ENCODE measurements at regions not wholly inside any gene's neighbourhood (a gene's known extent, or its start where the extent isn't known, plus 50 kb on each side); places are given as distances from the start of the nearest gene placed in this dataset.

DNA sequence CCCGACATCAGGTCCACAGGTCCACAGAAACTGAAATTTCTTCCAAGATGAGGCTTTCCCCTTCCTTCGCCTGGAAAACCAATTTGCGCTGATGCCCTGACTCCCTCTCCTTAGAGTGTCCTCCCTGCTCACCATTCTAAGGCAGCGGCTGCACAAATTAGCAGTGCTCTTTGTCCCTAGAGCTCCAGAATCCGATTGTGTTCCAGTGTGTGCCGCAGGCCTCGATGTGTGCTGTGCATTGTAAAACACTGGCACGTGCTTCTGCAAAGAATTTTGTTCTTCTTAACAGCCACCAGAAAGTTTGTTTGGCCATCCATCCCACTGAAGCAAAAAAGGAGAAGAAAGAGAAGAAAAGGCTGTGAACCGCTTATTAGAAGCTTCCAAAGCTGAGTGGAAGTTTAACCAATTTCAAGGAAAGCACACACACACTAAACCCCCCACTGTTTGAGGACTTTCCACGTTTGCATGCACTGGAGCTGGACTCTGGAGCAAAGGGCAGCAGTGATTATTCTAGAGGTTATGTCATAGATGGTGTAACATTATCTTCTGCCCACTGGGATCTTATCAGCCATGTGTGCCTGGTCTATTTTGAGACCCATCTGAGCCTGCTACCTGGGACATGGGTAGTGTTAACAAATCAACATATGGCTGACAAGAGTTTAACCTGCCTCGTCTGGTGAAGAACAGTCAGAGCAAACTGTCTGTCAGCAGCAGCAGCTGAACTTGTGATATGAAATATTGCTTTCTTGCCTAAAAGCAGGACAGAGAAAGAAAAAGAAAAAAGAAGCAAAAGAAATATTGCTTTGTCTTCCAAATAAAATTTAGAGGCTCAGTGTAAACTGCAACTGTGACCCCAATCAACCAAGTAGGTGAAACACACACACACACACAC is 64.9 kb upstream of the RREB1 start:
- no peak for DNase-seq

DNA sequence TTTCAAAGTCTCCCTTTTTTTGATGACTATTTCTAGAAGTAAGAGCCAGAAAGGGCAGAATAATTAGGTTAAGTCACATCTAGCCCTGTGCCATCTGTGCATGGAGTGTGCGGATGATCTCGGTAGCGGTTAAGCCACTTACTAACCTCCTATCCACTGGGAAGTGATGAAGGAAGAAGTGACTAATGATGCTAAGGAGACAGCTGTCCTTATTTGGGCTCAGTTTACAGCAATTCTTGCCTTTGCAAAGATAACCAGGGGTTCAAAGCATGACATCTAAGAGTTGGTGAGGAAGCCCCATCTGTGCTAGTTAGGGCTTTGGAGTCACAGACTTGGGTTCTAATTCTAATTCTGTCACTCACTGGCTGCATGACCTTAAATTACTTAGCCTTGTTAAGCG is 62.4 kb upstream of the RREB1 start:
- DNase-seq = no peak

DNA sequence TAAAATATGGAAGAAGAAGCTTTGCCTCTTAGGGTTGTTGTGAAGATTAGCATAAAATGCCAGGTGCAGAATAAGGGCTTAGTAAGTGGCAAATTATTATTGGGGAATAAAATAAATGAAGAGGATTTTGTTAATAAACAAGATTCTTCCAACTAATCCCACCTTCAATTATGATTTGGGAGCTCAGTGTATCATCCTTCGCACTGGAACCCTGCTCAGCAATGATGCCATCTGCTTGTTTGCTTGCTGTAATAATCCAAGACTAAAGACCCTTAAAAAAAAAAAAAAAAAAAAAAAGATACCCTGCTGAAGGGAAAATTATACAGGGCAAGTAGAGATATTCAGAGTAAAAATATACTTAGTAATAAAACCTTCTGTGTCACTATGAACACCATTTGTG is 62.0 kb upstream of the RREB1 start:
- DNase-seq = no peak

DNA sequence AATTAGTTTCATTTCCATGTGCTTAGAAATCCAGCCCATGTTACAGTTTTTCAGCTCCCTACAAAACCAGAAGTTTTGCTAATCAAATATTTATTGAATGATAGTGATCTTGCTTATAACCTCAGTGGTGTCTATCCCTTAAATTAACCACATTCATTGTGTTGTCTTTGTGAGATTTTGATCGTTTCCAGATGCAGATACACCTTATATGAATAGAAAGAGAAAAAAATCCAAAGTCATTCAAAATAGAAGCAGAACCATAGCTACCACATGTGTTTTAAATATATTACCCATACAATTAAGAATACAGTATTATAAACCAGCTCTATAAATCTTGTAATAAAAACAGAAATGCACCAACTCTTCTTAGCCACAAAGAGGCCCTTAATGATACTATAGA is 60.6 kb upstream of the RREB1 start:
- no peak for DNase-seq

DNA sequence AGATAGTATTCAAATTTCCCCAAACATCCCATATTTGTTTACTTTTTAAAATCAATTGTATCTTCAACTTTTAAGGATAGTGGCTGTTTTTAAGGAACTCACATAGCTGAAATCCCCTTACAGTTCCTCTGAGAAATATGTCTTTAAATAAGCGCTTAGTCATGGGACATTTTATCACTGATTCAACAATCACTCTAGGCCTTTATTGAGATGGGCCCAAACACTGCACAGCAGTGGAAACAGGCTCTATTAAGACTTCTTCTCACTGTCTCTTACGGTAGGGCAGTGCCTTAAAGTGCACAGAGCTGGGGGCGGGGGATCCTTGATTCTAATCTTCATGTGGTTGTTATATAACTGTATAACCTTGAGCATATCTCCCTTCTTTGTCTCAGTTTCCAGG is 59.8 kb upstream of the RREB1 start:
- no peak for DNase-seq

DNA sequence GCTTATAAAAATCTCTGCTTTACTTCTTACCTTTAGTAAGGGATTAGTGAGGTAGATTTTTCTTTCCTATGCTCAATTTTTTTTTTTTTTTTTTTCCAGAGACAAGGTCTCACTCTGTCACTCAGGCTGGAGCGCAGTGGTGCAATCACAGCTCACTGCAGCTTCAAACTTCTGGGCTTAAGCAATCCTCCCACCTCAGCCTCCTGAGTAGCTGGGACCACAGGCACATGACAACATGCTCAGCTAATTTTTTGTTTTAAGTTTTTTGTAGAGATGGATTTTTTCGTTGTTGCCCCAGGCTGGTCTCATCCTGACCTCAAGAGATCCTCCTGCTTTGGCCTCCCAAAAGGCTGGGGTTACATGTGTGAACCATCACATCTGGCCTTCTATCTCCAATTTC is 58.9 kb upstream of the RREB1 start:
- no peak for DNase-seq

DNA sequence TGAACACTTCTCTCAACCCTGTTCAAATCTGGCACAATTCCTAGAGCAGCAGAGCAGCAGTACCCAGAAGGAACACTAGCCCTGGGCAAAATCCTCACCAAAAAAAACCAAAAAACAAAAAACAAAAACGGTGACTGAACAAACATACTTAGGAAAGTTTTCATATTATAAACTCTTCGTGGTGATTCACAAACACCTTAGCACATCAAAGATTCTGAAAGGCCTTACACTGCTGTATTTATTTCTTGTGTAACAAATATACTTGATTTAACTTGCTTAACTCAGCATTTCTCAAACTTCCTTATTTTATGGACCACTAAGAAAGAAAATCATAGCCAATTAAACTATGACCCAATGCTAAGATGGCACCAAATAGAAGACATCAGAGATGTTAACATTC is 57.8 kb upstream of the RREB1 start:
- no peak for DNase-seq

DNA sequence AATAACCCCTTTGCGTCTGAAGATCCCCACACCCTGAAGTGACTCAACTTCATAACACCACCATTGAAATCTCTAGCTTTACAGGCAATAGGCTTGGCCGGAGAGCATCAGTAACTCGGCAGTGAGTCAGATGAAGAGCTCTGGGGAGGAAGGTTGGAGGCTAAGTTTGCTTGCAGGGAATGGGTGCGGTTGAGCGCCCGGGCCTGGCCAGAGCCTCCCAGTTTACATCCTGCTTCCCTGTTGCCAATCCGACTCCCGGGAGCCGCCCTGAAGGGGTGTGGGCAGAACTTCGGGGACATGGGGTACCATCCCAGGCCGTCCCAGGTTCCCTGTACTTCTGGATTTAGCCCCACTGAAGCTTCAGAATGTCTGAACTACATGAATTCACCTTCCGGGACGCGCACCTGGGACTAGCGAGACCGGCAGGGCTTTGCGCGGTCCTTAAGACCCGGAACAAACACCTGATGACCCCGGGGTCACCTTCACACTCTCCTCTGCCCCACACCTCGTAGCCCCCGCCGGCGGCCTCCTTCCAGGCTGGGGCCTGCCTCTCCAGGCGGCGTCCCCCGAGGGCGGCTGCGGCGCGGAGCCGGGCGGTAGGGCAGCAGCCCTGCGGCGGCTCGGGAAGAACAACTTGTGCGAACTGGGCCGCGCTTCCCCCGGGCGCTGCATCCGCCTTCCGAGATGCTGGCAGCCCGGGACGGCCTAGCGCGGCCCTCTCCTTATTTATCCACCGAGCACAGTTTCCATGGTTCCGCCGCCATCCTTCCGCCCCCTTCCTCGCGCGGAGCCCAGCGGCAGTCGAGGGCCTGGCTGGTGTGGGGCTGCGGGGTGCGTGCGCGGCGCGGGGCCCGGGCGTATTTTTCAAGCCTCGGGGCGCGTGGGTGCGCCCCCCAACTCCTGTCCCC is 56.6 kb upstream of the RREB1 start:
- no peak for DNase-seq

DNA sequence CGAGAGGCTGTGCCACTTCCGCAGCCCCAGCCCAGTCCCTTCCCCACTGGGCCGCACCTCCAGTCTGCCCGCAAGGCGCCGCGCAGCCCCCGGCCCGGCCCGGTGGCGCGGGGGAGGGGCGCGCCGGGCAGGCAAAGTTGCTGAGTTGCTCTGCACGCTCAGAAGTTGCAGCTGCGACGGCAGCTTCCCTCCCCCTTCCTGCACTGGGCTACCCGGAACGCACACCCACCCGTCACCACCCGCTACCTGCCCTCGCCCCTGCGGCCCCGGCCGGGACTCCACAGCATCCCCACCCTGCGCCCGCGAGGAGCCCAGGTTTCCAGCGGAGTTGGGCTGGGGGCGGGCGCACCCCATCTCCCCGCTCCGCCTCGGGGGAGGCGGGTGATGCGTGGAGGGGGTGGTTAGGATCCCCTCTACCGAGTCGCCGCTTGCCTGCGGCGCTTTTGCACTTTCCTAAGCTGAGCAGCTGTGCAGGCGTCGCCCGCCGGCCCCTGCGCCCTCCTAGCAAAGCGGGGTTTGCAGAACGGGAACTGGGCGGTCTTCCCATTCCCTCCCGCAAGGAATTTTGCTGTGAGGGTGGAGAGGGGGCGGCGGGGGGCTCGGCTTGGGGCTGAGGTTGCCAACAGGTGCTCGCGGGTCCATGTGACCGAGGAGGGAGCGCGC is 55.9 kb upstream of the RREB1 start:
- peak; percentile 3 for DNase-seq

DNA sequence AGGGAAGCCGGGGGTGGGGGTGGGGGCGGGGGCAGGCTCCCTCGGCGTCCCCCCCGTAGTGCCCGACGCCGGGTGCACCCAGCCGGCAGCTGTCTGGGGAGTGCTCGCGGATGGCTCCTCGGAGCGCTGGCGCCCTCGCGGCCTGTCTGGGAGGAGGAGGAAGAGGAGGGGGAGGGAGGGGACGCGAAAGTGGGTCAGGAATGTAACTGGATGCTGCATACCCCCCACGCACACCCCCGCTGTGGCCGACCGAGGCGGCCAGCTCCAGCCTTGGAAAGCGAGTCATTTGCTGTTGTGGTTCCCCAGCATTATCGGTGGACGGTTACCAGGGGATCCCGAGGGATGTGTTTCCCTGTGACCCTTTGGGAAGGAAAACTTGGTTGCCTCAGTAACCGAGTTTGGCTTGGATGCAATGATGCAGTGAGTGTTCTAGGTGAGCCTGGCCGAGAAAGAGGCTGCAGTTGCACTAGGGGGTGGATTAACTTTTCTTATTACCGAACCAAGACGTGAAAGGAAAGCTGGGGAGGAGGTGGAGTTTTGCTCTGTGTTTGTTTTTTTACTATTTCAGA is 55.2 kb upstream of the RREB1 start:
- DNase-seq = no peak

DNA sequence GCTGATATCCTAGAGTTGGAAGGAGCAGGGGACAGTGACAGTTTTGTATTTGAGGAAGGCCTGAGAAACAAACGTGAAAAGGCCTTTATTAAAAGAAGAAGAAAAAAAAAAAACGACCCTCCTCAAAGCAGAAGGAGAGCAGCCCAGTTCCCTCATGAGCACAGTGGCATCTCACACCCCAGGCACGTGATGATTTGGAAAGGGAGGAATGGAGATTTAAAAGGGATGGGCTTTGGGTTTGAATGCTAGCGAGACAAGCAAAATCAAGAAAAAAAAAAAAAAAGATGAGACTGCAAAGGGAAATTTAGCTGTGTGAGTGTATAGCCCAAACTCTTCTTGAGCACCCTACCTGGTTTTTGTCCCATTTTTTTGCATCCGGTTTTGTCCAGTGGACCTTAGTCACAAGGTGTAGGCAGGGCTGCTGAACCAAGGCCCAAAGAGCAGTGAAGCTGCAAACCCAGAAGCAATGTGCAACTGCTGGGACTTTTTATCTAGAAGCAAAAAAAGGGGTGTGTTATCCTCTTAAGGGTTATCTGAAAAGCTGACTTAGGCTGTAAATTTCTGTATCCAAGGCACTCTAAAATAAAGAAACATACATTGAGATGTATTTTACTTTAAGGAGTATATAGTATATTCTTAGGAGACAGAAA is 54.5 kb upstream of the RREB1 start:
- DNase-seq = no peak
